ENCODE measurements at regions not wholly inside any gene's neighbourhood (a gene's known extent, or its start where the extent isn't known, plus 50 kb on each side); places are given as distances from the start of the nearest gene placed in this dataset.

DNA sequence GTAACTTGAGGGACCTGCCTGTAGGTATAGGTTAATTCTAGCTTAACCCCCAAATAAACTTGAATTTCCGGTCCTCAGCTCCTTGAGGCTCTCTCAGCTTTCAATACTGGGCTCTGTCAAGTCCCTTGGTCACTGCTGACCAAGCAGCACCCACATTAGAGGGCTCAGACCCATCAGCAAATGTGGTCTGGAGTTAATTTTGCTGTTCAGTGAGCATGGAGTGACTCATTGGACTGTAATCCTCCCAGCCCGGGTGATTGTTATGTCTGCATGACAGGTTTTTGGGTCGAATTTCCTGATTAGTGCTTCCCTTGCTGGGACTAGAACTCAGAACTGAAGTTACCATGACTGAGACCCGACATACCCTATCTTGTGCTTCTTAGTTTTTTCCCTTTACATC is 130.6 kb downstream of the URB2 start:
- H3K4me1 ChIP-seq: no peaks in the 10 kb centered on the region
- no peak for DNase-seq (ENCODE audit: low read depth in 1 of 2, low spot score in 1 of 2)
- POLR2A ChIA-PET: no interaction called here
- no peak overlapping the region for H3K27ac ChIP-seq
- peaks cover 5% of the 10 kb centered on the region; the same call in 1 of the 3 replicates for H3K9me3 ChIP-seq
- no peak for TF ChIP-seq RFX5 (IDR thresholded peaks at IDR 0.05)
- TF ChIP-seq ZFP36 (IDR thresholded peaks at IDR 0.05; ENCODE audit: borderline replicate concordance, partially characterized antibody): no peak
- TF ChIP-seq GATA3 (IDR thresholded peaks at IDR 0.05; ENCODE audit: borderline replicate concordance): no peak
- no peak for TF ChIP-seq CBX8 (IDR thresholded peaks at IDR 0.05)
- TF ChIP-seq FOSB (CRISPR knock-in tag; IDR thresholded peaks at IDR 0.05): no peak
- TF ChIP-seq ZC3H11A (IDR thresholded peaks at IDR 0.05): no peak
- no peak for TF ChIP-seq ZNF302 (CRISPR knock-in tag; IDR thresholded peaks at IDR 0.05)
- TF ChIP-seq, protein P1, sequence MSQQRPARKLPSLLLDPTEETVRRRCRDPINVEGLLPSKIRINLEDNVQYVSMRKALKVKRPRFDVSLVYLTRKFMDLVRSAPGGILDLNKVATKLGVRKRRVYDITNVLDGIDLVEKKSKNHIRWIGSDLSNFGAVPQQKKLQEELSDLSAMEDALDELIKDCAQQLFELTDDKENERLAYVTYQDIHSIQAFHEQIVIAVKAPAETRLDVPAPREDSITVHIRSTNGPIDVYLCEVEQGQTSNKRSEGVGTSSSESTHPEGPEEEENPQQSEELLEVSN (IDR thresholded peaks at IDR 0.05; ENCODE audit: borderline replicate concordance, low read depth): no peak
- no peak for TF ChIP-seq MAFK (IDR thresholded peaks at IDR 0.05; ENCODE audit: partially characterized antibody)
- TF ChIP-seq RARB (CRISPR knock-in tag; IDR thresholded peaks at IDR 0.05): no peak
- H3K4me2 ChIP-seq: no peak overlapping the region
- no peak for FAIRE-seq
- 4% methylated on average over 4 of the region's 4 CpGs for WGBS (ENCODE audit: missing lambda C conversion rate)
- CTCF ChIA-PET: no interaction called here
- H3K4me3 ChIP-seq: no peak overlapping the region
- ATAC-seq: no peak

DNA sequence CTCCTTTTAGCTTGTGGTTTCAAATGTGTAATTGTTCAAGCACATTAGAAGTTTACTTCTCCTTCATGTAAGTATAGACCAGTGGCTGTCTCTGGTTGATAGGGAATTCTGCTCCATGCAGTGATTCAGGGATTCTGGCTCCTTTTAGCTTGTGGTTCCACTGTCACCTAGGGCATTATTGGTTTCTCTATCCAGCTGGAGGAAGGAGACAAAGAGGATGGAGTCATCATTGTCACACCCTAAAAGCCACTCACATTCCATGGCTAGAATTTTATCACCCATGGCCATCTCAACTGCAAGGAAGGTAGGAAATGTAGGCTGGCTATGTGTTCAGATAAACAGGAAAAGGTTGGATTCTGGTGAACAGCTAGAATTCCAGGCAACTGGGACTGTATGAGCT is 131.2 kb downstream of the URB2 start:
- FAIRE-seq (no peak), ATAC-seq (no peak), DNase-seq (ENCODE audit: low read depth in 1 of 2, low spot score in 1 of 2) (no peak)
- ChIA-PET CTCF (interaction anchor here (1.4 to 1.5 kb wide), 2 partner anchors 25 to 27 kb away, joined by 3 read pairs; no protein-coding TSS in a partner anchor), POLR2A (no interaction called here)
- TF ChIP-seq, protein P2, sequence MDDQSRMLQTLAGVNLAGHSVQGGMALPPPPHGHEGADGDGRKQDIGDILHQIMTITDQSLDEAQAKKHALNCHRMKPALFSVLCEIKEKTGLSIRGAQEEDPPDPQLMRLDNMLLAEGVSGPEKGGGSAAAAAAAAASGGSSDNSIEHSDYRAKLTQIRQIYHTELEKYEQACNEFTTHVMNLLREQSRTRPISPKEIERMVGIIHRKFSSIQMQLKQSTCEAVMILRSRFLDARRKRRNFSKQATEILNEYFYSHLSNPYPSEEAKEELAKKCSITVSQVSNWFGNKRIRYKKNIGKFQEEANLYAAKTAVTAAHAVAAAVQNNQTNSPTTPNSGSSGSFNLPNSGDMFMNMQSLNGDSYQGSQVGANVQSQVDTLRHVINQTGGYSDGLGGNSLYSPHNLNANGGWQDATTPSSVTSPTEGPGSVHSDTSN (IDR thresholded peaks at IDR 0.05): no peak
- TF ChIP-seq SREBF2 (IDR thresholded peaks at IDR 0.05): no peak
- Histone ChIP-seq H3K4me2 (no peak overlapping the region), H3K4me1 (no peaks in the 10 kb centered on the region), H3K27ac (no peak overlapping the region), H3K9me3 (peaks cover 5% of the 10 kb centered on the region; the same call in 1 of the 3 replicates), H3K4me3 (no peak overlapping the region)

DNA sequence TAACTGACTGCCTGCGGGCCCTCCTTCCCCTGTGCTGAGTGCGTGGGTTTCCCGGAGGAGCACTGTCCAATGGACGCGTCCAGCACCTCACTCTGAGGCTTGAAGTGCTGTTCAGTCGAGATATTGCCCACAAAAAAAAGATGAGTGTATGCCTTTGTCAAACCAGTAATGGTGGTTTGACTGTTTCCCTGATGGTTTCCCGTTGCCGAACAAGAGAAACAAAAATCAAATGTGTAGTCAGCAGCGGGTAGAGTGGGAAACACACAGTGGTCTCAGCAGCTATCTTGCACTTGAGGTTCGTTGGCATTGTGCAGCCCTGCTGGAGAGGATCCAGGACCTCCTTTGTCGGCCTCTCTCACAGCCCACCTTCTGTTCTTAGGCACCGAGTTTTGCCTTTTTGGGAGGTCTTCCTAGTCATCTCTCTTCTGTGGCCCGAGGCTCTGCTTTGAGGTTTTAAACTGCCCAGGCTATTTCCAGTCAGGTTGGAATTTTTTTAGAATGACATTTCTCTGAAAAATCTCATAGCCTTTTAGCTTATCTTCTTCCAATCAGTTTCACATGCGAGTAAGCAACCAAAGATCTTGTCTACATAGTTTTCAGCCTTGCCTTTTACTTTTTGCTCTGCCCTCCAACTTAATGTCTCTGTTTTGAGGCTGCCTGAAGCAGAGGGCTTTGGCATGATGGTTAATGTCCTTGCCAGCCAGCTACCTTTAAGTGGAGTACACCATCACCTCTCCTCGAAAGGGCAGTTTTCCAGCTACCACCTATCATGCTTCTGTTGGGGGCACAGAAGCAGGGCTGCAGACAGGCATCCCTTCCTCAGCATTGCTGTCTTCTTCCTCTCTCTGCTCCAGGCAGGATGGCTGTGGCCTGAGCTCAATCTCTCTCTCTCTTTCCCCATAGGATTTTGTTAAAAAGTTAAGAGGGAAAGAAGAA is 132.3 kb downstream of the URB2 start:
- TF ChIP-seq NFE2L2 (conservative IDR thresholded peaks at IDR 0.05; ENCODE audit: low read length): no peak
- TF ChIP-seq HEYL (CRISPR knock-in tag; IDR thresholded peaks at IDR 0.05): no peak
- TF ChIP-seq JUNB (IDR thresholded peaks at IDR 0.05): no peak
- no peak for TF ChIP-seq ZC3H11A (IDR thresholded peaks at IDR 0.05)
- no peak for TF ChIP-seq FOXS1 (CRISPR knock-in tag; IDR thresholded peaks at IDR 0.05)
- TF ChIP-seq HOXA7 (CRISPR knock-in tag; IDR thresholded peaks at IDR 0.05): no peak
- H3K4me3 ChIP-seq: no peak overlapping the region
- ChIA-PET POLR2A (no interaction called here), CTCF (interaction anchor here (1.2 to 1.5 kb wide), 3 partner anchors 16 to 26 kb away, joined by 3 to 4 read pairs (median 3); no protein-coding TSS in a partner anchor)
- H3K4me2 ChIP-seq: no peak overlapping the region
- 47% methylated on average over 15 of the region's 15 CpGs for WGBS (ENCODE audit: missing lambda C conversion rate)
- ATAC-seq (no peak), DNase-seq (ENCODE audit: low read depth in 1 of 2, low spot score in 1 of 2) (no peak), FAIRE-seq (no peak)
- no peaks in the 10 kb centered on the region for H3K4me1 ChIP-seq
- H3K27ac ChIP-seq: no peak overlapping the region
- H3K9me3 ChIP-seq: peaks cover 5% of the 10 kb centered on the region; the same call in 1 of the 3 replicates

DNA sequence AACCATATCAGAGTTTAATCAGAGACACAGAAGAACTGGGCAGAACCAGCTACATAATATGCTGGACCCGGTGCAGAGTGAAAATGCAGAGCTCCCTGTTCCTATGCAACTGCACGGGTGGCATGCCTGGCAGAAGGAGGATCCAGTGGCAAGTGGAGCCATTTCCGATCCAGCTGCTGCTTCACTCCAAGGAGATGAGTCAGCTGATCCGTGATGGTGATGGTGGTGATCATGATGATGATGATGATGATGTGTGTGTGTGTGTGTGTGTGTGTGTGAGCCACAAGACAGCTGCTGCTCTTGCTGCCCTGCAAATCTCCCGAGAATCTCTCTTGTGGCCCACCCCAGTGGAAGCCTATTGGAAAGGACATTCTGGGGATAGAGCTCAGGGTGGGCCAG is 133.0 kb downstream of the URB2 start:
- ATAC-seq (no peak), DNase-seq (ENCODE audit: low read depth in 1 of 2, low spot score in 1 of 2) (no peak), FAIRE-seq (no peak)
- ChIA-PET CTCF (interaction anchor here (1.2 kb wide), 1 partner anchor 16 kb away, joined by 4 read pairs; no protein-coding TSS in a partner anchor), POLR2A (no interaction called here)
- WGBS (ENCODE audit: missing lambda C conversion rate): 29% methylated on average over 5 of the region's 5 CpGs
- H3K4me3 ChIP-seq: no peak overlapping the region
- TF ChIP-seq NFE2L2 (conservative IDR thresholded peaks at IDR 0.05; ENCODE audit: low read length): no peak
- peaks cover 5% of the 10 kb centered on the region; the same call in 1 of the 3 replicates for H3K9me3 ChIP-seq
- no peak overlapping the region for H3K27ac ChIP-seq
- no peaks in the 10 kb centered on the region for H3K4me1 ChIP-seq
- H3K4me2 ChIP-seq: no peak overlapping the region
